ENCODE measurements at regions not wholly inside any gene's neighbourhood (a gene's known extent, or its start where the extent isn't known, plus 50 kb on each side); places are given as distances from the start of the nearest gene placed in this dataset.

DNA sequence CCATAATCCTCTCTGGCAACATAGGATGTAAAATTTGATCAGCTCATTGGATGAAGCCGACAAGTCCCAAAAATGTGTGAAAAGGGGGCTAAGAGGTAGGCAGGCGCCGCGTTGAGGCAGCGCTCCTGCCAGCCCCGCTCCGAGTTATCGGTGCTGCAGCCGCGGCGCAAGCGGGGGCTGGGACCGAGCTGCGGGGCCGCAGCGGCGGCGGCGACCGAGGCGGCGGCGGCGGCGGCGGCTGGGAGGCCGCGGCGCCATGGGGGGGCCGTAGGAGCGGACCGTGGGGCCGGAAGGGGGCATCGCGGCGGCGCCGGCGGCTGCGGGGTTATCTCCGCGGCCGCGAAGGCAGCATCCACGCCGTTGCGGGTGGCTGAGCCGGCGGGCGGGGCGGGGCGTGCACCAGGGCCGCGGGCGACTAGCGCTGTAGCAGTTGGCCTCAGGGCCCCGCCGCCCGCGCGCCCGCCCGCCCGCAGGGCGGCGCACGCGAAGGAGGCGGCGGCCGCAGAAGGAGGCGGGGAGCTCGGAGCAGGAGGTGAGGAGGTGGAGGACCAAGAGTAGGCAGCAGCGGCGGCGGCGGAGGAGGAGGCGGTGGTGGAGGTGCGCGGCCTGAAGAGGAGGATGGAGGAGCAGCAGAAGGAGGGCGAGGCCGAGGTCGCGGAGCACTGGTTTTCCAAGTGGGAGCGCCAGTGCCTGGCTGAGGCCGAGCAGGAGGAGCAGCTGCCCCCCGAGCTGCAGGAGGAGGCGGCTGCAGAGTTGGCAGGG, 126.0 kb upstream of the CXorf66 start:
- TF ChIP-seq, protein P1, sequence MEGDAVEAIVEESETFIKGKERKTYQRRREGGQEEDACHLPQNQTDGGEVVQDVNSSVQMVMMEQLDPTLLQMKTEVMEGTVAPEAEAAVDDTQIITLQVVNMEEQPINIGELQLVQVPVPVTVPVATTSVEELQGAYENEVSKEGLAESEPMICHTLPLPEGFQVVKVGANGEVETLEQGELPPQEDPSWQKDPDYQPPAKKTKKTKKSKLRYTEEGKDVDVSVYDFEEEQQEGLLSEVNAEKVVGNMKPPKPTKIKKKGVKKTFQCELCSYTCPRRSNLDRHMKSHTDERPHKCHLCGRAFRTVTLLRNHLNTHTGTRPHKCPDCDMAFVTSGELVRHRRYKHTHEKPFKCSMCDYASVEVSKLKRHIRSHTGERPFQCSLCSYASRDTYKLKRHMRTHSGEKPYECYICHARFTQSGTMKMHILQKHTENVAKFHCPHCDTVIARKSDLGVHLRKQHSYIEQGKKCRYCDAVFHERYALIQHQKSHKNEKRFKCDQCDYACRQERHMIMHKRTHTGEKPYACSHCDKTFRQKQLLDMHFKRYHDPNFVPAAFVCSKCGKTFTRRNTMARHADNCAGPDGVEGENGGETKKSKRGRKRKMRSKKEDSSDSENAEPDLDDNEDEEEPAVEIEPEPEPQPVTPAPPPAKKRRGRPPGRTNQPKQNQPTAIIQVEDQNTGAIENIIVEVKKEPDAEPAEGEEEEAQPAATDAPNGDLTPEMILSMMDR (IDR thresholded peaks at IDR 0.05; ENCODE audit: low read length), result no peak
- no peak for TF ChIP-seq EZH2 (IDR thresholded peaks at IDR 0.05; ENCODE audit: borderline replicate concordance, low read length)
- no peak overlapping the region for H3K9ac ChIP-seq (ENCODE audit: low read length)
- H3K36me3 ChIP-seq (ENCODE audit: insufficient read depth, low read length), result no peaks in the 10 kb centered on the region
- no peak overlapping the region for H2AFZ ChIP-seq (ENCODE audit: low read length)
- no peaks in the 10 kb centered on the region for H3K9me2 ChIP-seq (ENCODE audit: low read depth, low read length)
- no peak overlapping the region for H3K27ac ChIP-seq (ENCODE audit: low read depth, low read length, poor library complexity, severe bottlenecking)
- H4K20me1 ChIP-seq (ENCODE audit: insufficient read depth, low read length), result no peaks in the 10 kb centered on the region
- no peaks in the 10 kb centered on the region for H3K9me3 ChIP-seq (ENCODE audit: low read length)
- no peak overlapping the region for H3K4me3 ChIP-seq (ENCODE audit: low read depth, low read length, poor library complexity, severe bottlenecking)
- H3K4me2 ChIP-seq (ENCODE audit: low read length), result no peak overlapping the region
- H3K27me3 ChIP-seq (ENCODE audit: insufficient read depth, low read length), result no peaks in the 10 kb centered on the region
- H3K4me1 ChIP-seq (ENCODE audit: insufficient read depth, low read length, severe bottlenecking), result no peaks in the 10 kb centered on the region
- no peaks in the 10 kb centered on the region for H3K79me2 ChIP-seq (ENCODE audit: insufficient read depth, low read length)
- H3F3A ChIP-seq (ENCODE audit: insufficient read depth, low read length), result no peaks in the 10 kb centered on the region

DNA sequence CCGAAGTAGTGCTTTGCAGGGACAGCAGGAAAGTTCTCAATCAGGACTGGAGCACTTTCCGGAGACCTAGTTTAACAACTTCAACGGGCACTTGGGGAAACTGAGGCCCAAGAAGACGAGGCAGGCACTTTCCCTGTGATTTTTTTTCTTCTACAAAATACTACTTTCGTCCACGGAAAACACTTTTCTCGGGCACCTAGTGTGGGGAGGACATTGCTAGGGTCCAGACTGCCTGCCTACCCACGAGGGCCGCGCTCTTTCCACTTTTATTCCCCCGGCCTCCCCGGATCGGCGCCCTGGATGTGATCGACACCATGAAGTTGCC, 125.4 kb upstream of the CXorf66 start:
- no peak overlapping the region for H3K9ac ChIP-seq (ENCODE audit: low read length)
- H3K9me2 ChIP-seq (ENCODE audit: low read depth, low read length), result no peaks in the 10 kb centered on the region
- no peaks in the 10 kb centered on the region for H3F3A ChIP-seq (ENCODE audit: insufficient read depth, low read length)
- H4K20me1 ChIP-seq (ENCODE audit: insufficient read depth, low read length), result no peaks in the 10 kb centered on the region
- H3K27ac ChIP-seq (ENCODE audit: low read depth, low read length, poor library complexity, severe bottlenecking), result no peak overlapping the region
- no peak overlapping the region for H2AFZ ChIP-seq (ENCODE audit: low read length)
- no peaks in the 10 kb centered on the region for H3K36me3 ChIP-seq (ENCODE audit: insufficient read depth, low read length)
- H3K4me2 ChIP-seq (ENCODE audit: low read length), result no peak overlapping the region
- H3K4me1 ChIP-seq (ENCODE audit: insufficient read depth, low read length, severe bottlenecking), result no peaks in the 10 kb centered on the region
- no peaks in the 10 kb centered on the region for H3K27me3 ChIP-seq (ENCODE audit: insufficient read depth, low read length)
- H3K4me3 ChIP-seq (ENCODE audit: low read depth, low read length, poor library complexity, severe bottlenecking), result no peak overlapping the region
- no peak for TF ChIP-seq EZH2 (IDR thresholded peaks at IDR 0.05; ENCODE audit: borderline replicate concordance, low read length)
- TF ChIP-seq, protein P1 (IDR thresholded peaks at IDR 0.05; ENCODE audit: low read length), result no peak
- H3K9me3 ChIP-seq (ENCODE audit: low read length), result no peaks in the 10 kb centered on the region
- H3K79me2 ChIP-seq (ENCODE audit: insufficient read depth, low read length), result no peaks in the 10 kb centered on the region

DNA sequence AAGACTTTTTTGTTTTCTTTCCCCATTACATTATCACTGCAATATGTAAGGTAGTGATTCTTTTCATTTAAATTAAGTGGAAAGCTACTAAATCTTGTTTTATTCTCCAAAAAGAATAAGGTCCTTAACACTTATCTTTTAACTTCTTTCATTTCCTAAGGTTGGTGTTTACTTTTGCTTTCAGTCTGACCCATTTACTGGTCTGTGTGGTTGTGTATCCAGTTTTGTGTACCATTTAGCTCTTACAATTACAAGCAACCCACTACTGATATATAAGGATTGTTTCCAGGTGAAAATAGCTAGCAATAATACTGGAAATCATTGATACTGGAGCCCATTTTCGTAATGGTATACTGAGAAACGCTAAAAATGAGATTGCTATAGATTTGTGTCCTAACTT, 123.1 kb upstream of the CXorf66 start:
- no peak overlapping the region for H3K9ac ChIP-seq (ENCODE audit: low read length)
- H3K4me2 ChIP-seq (ENCODE audit: low read length), result no peak overlapping the region
- no peaks in the 10 kb centered on the region for H3K4me1 ChIP-seq (ENCODE audit: insufficient read depth, low read length, severe bottlenecking)
- H3K9me2 ChIP-seq (ENCODE audit: low read depth, low read length), result no peaks in the 10 kb centered on the region
- no peak overlapping the region for H3K4me3 ChIP-seq (ENCODE audit: low read depth, low read length, poor library complexity, severe bottlenecking)
- no peaks in the 10 kb centered on the region for H3K9me3 ChIP-seq (ENCODE audit: low read length)
- H2AFZ ChIP-seq (ENCODE audit: low read length), result no peak overlapping the region
- no peaks in the 10 kb centered on the region for H3K79me2 ChIP-seq (ENCODE audit: insufficient read depth, low read length)
- H3K27me3 ChIP-seq (ENCODE audit: insufficient read depth, low read length), result no peaks in the 10 kb centered on the region
- no peak for TF ChIP-seq EZH2 (IDR thresholded peaks at IDR 0.05; ENCODE audit: borderline replicate concordance, low read length)
- TF ChIP-seq, protein P1 (IDR thresholded peaks at IDR 0.05; ENCODE audit: low read length), result no peak
- no peaks in the 10 kb centered on the region for H4K20me1 ChIP-seq (ENCODE audit: insufficient read depth, low read length)
- no peak overlapping the region for H3K27ac ChIP-seq (ENCODE audit: low read depth, low read length, poor library complexity, severe bottlenecking)
- no peaks in the 10 kb centered on the region for H3K36me3 ChIP-seq (ENCODE audit: insufficient read depth, low read length)
- no peaks in the 10 kb centered on the region for H3F3A ChIP-seq (ENCODE audit: insufficient read depth, low read length)
